ENCODE measurements at regions not wholly inside any gene's neighbourhood (a gene's known extent, or its start where the extent isn't known, plus 50 kb on each side); places are given as distances from the start of the nearest gene placed in this dataset.
"Not testable (repeated sequence)": the region's sequence is repeated elsewhere in the genome, so short reads cannot be mapped to it uniquely, and the experiment has no call there.

DNA sequence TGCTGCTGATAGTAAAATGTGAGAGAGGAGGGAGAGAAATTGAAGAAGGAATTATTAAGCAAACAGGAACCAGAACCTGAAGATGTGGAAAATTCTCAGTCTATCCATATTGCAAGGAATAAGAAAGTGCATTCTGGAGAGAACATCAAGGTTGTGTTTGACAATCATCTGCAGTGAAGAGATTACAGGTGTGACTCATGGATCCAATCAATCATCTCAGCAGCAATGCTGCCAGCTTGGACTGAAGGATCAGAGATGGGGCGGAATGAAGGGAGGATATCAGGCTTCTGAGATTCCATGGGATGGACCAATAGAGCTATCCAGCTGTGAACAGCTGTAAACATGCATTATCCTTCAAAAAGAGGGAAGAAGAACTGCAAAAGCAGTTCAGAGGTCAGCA lies 247.3 kb downstream of the LPIN1 start:
- no peak for DNase-seq (ENCODE audit: low read depth)

DNA sequence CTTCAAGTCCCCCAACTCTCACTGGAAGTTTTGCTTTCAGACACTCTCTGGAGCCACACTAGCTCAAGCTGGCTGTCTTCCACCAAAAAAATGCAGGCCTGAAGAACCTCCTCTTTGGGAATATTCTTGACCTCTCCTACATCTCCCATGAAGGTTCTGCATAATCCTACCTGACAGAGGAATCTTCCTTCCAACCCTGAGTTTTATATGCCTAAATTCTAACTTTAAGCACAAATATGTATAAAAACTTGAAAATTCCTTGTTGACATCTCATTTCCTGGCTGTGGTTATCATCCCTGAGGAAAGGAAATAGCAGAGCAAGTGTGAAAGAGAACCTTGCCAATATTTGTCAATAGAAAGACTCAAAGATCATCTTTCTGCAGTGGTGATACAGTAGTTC lies 249.0 kb downstream of the LPIN1 start:
- DNase-seq (ENCODE audit: low read depth): no peak

DNA sequence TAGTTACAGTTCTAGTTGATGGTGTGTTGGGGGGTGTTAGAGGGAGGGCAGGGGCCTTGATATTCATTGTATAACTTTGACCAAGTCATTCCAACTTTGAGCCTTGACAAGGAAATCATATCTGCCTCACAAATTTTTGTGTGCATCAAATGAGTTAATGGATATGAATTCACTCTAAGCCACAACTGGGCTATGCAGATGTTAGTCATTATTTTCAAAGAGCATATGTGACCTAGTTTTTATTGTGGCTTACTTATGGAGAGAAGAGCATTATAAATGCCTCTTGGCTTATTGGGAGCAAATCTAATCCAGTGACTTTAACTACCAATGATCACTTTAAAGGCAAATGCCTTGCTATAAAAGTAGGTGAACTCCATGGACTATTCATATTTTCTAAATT lies 250.2 kb downstream of the LPIN1 start:
- DNase-seq (ENCODE audit: low read depth): peak; percentile 40

DNA sequence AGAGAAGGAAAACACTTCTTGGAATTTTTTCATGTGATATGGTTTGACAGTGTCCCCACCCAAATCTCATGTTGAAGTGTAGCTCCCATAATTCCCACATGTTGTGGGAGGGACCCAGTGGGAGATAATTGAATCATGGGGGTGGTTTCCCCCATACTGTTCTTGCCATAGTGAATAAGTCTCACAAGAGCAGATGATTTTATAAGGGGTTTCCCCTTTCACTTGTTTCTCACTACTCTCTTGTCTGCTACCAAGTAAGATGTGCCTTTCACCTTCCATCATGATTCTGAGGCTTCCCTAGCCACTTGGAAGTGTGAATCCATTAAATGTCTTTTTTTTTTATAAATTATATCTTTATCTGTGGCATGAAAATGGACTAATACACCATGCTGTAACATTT lies 250.7 kb downstream of the LPIN1 start:
- no peak for DNase-seq (ENCODE audit: low read depth)

DNA sequence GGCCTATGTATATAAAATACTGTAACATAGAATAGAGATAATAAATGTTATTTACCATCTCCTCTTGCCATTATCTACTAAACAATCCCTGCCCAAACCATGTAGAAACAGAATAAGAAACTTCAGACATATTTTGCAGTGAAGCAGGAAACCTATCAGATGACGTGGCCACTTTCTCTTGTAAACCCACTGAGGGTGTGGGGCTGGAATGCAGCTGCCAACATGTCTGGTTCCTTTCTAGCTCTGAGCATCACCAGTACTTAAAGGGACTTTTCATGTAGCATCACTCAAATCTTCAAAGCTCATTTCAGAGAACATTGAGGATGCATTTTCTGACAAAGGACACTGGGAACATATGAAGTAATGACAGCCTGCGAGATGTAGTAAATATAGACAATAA lies 251.8 kb downstream of the LPIN1 start:
- DNase-seq (ENCODE audit: low read depth): no peak

DNA sequence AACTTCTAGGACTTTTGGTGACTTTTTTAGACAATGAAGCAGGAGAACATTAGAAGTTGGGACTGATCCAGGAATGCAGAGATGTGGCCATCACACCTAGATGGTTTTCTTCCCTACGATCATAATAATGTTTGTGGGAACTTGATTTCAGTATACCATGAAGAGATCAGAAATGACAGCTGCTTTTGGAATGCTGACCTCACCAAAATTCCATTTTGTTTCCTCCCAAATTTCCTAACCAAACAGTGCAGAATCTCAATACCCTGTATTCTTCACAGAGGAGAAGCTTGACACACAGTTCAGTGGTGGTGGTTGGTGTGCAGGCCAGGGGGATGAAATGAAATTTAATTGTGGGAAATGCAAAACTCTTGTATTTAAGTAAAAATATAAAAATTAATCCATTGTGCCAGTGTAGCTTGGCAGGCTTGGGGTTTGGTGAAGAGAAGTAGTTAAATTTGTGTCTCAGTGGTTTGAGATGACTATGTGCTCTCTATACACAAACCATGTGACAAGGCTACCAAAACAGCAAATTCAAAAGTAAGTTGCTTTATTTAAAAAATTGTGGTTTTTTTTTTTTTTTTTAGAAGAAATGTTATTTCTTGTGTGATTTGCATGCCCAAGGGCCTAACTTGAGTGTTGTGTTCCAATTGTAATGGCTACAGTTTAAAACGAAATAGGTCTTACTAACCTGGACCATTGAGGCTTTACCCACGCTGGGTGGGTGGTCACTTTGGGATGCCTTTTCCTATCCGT lies 252.4 kb downstream of the LPIN1 start:
- DNase-seq (ENCODE audit: low read depth): no peak

DNA sequence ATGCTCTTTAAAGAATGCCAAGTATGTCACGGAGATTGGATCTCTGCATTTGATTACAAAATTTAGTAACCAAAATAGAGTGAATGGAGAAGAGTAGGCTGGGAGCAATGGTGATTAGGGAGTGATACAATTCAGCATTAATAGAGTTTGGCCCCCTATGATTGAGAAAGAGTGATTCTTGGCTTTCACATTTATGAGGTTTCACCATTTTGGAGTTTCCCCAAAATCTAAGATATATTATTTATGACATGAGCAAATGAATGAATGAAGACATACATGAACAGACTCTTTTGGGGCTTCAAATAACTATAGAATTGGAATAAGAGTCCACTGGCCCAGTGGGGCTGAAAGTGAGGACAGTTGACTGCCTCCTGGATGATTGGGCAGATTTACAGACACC lies 255.2 kb downstream of the LPIN1 start:
- no peak for DNase-seq (ENCODE audit: low read depth)

DNA sequence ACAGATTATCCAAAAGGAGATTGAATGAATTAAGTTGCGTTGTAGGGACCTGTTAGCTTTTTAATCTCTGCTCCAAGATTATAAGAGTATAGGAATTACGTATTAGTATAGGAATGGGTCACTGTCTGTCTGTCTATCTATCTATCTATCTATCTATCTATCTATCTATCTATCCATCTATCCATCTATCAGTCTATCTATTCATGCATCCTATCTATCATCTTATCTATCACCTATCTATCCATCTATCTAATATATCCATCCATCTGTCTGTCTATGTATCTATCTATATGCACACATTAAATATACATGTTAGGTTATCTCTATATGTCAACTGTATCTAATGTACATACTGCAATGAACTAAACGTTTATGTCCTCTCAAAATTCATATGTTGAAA lies 255.8 kb downstream of the LPIN1 start:
- DNase-seq (ENCODE audit: low read depth): no peak

DNA sequence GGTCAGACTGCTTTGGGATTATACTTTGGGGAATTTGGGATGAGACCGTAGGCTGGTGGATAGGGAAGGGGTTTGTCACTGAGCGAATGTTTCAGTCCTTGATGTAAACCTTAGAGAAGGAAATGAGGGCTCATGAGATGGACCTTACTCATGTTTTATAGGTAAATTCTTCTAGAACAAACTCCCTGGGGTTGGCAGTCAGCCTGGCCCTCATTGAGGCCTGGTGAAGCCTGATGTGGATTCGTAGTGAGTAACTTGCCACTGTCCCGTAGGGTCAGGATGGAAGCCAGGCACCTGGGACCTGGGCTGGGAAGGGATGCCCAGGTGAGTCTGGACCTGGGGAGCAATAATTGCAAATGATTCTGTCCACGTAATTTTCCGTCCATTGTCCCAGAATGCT lies 258.3 kb downstream of the LPIN1 start:
- DNase-seq (ENCODE audit: low read depth): no peak

DNA sequence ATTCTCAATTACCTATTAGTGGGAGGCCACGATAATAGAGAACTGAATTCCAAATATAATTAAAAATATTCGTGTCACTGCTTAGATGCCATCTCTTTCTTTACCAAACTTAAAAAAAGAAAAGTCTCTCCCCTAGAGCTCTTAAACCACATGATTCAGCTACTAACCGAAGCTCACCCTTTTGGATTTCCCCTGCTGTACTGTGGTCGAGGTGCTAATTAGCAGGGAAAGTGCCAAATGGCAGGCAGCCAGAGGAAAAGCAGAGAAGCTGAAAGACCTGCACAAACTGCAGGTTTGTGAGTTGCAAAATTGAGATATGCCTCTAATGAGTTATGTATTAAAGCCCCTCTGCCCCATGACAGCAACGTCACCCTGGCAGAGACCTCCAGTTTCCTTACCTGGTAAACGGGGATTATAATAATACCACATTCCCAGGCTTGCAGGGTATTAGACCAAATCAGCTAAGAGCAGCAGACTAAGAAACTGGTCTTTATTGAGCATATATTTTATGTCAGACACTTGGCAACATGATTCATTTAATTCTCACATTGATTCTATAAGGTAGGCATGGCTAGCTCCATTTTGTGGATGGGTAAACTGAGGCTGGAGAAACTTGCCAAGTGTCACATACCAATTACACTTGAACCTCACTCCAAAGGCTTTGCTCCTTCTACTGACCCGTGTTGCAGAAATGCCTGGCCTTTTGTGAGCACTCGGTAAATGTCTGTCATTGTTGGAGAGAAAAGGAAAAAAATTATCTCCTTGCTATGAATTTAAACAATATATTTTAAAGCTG lies 259.7 kb downstream of the LPIN1 start:
- no peak for DNase-seq (ENCODE audit: low read depth)

DNA sequence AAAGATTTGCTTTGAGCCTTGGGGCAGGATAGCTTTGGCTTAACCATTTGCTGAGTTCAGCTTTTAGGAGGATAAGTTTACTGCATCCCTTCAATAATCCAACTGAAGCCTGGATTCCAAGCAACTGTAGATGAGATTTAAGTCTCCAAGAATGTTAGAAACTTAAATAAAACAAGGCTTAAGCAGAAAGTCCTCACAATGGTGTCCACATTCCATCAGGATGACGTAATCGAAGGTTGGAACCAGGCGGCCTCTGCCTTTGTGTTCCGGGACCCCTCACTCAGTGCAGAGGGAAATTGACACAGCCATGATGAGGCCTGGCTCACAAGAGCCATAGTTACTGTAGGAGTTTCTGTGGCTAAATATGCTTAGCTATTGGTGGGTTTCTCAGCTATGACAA lies 260.4 kb downstream of the LPIN1 start:
- DNase-seq (ENCODE audit: low read depth): no peak

DNA sequence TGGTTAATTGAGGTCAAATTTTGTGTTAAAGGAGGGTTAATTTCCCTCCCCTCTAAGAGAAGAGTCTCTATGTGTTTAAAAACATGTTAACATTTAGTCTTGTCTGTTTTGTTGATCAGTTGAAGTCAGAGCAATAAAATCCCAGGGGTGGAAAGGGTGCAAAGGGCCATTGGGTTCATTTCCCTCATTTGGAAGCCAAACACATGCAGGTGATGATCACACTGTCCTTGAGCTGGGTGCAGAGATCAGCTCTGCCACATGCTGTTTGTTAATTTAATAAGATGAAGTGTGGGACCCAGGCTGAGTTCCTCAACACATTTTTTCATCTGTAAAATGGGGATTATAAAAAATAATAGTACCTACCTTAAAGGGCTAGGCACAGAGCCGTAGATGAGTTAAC lies 260.9 kb downstream of the LPIN1 start:
- no peak for DNase-seq (ENCODE audit: low read depth)

DNA sequence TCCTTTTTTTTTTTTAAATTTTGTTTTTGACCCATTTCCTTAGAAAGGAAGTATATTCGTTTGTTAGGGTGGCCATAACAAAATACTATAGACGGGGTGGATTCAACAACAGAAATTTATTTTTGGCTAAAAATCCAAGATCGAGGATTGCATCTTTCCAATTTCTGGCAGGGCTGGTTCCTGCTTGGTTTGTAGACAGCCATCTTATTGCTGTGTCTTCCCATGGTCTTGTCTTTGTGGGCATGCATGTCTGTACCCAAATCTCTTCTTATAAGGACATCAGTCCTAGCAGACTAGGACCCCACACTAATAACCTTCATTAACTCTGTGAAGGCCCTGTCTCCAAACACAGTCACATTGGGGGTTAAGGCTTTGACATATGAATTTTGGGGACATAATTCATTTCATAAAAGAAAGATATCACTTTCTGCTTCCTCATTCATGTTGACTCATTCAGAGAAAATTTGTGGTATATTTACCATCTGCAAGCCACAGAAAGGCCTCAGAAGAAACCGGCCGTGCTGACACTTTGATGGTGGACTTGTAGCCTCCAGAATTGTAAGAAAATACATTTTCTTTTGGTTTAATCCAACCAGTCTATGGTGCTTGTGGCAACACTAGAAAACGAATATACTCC lies 262.1 kb downstream of the LPIN1 start:
- DNase-seq (ENCODE audit: low read depth): peak; percentile 23

DNA sequence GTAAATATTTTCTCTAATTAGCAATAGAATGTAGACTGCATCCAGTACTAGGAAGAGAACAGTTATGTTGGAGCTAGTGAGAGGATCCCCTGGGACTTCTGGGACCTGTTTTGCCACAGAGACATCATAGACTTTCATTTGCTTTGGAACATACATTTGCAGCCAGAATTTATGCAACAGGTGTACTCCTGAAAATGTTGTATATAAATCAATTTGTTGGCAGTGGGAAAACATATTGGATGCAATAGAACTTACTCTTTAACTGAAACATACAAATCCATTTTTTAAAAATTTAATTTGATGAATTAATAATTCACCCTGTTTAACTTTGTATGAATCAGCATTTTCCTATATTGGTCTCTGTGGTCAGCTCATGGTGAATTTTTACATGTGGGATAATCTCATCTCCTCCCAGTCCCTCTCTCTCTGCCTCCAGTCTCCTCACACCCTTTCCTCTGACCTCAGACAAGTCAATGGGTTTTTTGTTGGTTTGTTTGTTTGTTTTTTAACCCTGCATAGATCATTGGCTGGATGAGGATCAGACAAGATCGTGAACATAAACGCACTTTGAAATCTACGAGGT lies 263.0 kb downstream of the LPIN1 start:
- DNase-seq (ENCODE audit: low read depth): no peak

DNA sequence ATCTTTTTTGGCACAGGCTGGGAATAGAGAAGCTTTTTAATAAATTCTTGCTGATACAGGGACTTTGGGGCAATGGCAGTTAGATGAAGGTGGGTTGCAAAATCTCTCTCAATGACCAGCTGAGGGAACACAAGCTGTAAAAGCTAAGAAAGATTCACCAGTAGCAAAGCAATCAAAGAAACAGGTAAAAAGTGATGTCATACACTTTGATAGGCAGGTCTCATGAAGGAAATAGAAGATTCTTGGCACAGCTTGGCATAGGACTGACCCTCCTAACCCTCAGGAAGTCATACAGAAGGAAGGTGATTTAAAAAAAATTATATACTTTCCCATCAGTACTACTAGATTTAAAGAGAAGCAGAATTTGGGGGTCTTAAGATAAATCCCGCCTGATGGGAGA lies 263.6 kb downstream of the LPIN1 start:
- DNase-seq (ENCODE audit: low read depth): no peak

DNA sequence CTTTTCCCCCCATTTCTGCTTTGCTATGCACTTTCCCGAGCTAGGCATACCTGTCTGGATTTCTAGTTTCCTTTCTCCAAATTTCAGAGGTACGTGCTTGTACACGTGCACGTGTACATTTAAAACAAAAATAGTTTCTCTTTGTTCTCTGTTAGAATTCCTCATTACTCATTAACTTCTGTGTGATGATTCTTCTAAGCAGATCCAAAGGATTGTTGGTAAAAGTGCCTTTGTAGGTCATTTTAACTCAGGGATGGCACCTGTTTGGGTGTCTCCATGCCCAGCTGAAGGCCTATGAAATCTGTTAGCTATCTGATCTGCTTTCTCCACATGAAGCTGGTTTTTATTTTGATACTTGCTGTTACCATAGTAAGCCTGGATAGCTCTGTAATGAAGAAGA lies 264.3 kb downstream of the LPIN1 start:
- no peak for DNase-seq (ENCODE audit: low read depth)

DNA sequence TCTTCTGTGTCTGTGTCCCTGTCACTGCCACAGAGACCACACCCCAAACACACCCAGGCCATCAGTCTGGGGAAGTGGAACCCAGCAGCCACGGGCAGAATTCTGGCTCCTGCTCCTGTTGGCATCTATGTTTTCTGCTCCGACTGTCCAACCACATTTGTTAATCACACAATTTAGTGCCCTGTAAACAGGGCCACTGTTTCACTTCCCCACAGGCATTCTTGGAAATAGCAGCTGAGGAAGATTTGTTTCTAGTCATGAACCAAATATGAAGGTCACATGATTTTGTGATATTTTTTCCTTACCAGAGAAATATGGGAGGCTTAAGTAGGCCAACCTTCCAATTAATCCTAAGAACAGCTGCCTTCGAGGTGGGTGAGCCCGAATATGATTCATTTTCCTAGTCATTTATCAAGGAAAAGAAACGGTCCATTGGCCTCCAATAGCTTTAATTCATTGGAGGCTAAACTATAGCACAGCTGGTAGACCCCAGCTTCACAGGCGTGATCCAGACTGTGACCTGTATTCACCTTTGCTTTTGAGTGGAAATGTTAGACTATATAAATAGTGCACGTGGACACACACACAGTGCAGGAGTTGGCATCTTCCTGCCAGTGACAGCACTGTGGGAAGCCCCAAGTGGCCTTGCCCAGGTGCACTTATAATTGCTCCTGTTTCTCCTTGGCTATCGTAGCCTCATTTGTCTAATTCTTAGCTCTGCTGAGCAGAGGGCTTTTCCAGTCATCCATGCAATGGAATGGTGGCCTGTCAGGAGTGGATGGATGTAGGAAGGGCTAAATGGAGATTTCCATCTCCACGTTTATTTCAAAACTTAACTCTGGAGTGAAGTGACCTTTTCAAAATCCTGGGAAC lies 267.9 kb downstream of the LPIN1 start:
- peak; percentile 65 for DNase-seq (ENCODE audit: low read depth)

DNA sequence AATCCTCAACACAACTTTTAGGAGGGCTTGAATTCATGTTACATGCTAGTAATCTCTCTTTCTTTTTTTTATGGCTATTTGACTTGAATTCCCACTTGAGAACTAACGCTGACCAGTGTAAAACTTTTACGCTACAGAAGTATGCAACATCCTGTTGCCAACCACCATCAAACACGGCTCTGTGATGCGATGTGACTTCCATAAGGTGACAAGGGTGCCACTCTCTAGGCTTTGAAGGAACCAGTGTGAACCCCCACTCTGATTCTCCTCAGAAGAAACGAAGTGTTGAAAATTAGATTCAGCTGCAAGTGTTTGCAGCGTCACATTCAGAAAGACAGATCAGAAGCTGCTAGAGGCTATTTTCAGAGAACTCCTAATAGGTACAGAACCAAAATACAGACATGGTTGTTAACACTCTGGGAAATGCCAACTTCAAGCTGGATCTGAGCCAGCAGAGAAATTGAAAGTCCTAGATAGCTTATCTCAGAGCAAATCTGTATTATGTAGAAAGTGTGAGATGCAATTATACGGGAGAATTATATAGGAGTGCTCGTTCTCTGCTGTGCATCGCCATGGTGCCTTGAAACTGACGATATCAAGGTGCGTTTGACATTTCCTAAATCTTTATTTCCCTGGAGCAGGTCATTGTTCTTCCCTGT lies 271.2 kb downstream of the LPIN1 start:
- DNase-seq (ENCODE audit: low read depth): no peak

DNA sequence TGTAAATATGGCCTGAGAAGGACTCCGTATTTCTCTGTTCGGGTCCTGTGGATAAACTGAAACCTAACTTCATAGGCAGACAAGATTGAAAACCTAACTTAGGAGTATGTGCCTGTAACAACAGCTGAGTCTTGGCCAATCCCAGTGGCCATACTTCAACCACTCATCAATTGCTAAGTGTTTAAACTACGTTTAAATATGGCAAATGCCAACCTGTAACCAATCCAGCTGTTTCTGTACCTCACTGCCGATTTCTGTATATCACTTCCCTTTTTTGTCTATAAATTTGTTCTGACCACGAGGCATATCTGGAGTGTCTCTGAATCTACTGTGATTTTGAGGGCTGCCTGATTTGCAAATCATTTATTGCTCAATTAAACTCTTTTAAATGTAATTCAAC lies 272.3 kb downstream of the LPIN1 start:
- DNase-seq (ENCODE audit: low read depth): not testable (repeated sequence)

DNA sequence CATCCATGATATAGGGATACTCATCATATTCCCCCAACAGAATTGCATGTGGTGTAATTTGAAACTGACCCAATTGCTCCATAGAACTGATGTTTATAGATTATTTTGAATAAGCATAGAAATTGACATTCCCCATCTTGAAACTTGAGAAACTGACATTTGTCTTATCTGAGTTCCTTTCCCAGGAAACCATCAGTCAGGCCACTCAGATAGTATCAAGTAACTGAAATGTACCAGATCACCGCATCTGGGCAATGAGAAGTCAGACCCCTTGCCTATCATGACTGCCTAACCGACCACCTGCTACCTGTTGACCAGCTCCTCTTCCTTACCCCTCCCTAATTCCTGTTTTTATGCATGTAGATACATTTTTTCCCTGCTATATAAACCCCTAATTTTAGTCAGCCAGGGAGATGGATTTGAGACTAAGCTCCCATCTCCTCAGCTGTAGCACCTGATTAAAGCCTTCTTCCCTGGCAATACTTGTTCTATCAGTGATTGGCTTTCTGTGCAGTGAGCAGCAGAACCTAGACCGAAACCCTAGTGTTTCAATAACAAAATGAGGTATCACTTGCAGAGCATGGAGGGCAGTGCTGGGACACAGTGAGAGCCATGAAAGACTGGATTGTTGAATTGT lies 274.5 kb downstream of the LPIN1 start:
- DNase-seq (ENCODE audit: low read depth): no peak
